ENCODE measurements at regions not wholly inside any gene's neighbourhood (a gene's known extent, or its start where the extent isn't known, plus 50 kb on each side); places are given as distances from the start of the nearest gene placed in this dataset.

DNA sequence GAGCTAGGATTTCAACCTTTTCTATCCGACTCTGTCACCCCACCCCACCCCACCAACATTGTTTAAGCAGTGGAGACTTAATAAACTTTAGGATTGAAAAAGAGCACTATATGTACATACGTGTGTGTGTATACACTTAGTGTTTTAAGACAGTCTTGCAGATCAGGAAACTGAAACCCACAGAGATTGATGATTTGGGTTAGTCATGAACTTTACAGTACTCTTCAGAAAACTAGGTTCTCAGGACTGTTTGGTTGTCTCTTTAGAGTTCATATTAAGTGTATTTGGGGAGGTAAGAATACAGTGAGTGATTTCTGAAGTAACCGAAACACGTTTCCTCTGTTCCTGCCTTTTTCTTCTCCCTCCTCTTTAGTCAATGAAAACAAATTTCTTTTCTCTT is 1043.1 kb downstream of the TLE1 start:
- TF ChIP-seq, protein P1, sequence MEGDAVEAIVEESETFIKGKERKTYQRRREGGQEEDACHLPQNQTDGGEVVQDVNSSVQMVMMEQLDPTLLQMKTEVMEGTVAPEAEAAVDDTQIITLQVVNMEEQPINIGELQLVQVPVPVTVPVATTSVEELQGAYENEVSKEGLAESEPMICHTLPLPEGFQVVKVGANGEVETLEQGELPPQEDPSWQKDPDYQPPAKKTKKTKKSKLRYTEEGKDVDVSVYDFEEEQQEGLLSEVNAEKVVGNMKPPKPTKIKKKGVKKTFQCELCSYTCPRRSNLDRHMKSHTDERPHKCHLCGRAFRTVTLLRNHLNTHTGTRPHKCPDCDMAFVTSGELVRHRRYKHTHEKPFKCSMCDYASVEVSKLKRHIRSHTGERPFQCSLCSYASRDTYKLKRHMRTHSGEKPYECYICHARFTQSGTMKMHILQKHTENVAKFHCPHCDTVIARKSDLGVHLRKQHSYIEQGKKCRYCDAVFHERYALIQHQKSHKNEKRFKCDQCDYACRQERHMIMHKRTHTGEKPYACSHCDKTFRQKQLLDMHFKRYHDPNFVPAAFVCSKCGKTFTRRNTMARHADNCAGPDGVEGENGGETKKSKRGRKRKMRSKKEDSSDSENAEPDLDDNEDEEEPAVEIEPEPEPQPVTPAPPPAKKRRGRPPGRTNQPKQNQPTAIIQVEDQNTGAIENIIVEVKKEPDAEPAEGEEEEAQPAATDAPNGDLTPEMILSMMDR (IDR thresholded peaks at IDR 0.05; ENCODE audit: insufficient read depth, low read length, poor library complexity, severe bottlenecking): no peak

DNA sequence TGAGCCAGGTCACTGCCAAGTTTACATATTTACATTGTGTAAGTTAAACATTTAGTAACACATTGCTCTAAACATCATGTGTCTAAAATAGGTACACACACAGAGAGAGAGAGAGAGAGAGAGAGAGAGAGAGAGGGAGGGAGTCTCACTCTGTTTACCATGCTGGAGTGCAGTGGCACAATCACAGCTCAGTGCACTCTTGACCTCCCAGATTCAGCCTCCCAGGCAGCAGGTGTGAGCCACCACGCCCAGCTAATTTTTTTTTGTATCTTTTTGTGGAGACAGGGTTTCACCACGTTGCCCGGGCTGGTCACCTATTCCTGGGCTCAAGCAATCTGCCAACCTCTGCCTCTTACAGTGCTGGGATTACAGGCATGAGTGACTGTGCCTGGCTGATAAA is 1045.3 kb downstream of the TLE1 start:
- Histone ChIP-seq H3K4me3 (ENCODE audit: low read depth, low read length) (no peak overlapping the region), H3K27me3 (ENCODE audit: control insufficient read depth, insufficient read depth, low read length) (no peaks in the 10 kb centered on the region), H3K36me3 (ENCODE audit: control insufficient read depth, insufficient read depth, low read length) (no peaks in the 10 kb centered on the region)
- DNase-seq (ENCODE audit: low read depth): no peak
- TF ChIP-seq, protein P1 (IDR thresholded peaks at IDR 0.05; ENCODE audit: insufficient read depth, low read length, poor library complexity, severe bottlenecking): no peak

More for the DNA sequence above, 1043.1 kb downstream of the TLE1 start:
- Histone ChIP-seq H3K36me3 (ENCODE audit: control insufficient read depth, insufficient read depth, low read length) (no peaks in the 10 kb centered on the region), H3K4me3 (ENCODE audit: low read depth, low read length) (no peak overlapping the region), H3K27me3 (ENCODE audit: control insufficient read depth, insufficient read depth, low read length) (no peaks in the 10 kb centered on the region)
- DNase-seq (ENCODE audit: low read depth): no peak

DNA sequence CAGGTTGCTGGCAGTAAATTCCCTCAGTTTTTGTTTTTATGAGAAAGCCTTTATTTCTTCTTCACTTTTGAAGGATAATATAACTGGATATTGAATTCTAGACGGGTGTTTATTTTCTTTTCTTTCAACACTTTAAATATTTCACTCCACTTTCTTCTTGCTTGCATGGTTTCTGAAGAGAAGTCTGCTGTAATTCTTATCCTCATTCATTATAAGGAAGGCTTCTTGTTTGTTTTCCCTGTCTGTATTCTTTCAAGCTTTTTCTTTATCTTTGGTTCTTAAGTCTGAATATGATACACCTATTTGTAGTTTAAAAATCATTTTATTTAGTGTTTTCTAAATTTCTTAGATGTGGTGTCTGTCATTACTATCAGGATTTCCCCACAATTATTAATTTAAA is 1054.3 kb downstream of the TLE1 start:
- no peaks in the 10 kb centered on the region for H3K27me3 ChIP-seq (ENCODE audit: control insufficient read depth, insufficient read depth, low read length)
- H3K4me3 ChIP-seq (ENCODE audit: low read depth, low read length): no peak overlapping the region
- TF ChIP-seq, protein P1 (IDR thresholded peaks at IDR 0.05; ENCODE audit: insufficient read depth, low read length, poor library complexity, severe bottlenecking): no peak
- DNase-seq (ENCODE audit: low read depth): no peak
- no peaks in the 10 kb centered on the region for H3K36me3 ChIP-seq (ENCODE audit: control insufficient read depth, insufficient read depth, low read length)

DNA sequence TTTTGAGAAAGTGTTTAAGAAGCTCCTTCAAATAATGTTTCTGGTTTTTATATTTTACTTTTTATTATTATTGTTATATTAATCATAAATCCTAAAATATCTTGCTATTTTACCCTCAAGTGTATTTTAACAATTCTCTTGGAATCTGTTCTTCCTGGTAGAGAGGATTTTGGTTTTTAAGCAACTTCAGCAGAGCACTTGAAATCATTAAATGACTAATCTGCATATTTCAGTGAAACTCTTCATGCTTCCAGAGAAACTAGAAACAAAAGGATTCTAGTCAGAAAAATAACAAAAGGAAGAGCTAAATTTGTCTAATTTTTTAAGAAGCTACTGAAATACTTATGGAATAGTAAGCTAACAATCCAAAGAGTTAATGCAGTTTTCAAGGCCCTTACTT is 1057.3 kb downstream of the TLE1 start:
- H3K27me3 ChIP-seq (ENCODE audit: control insufficient read depth, insufficient read depth, low read length): no peaks in the 10 kb centered on the region
- H3K36me3 ChIP-seq (ENCODE audit: control insufficient read depth, insufficient read depth, low read length): no peaks in the 10 kb centered on the region
- no peak overlapping the region for H3K4me3 ChIP-seq (ENCODE audit: low read depth, low read length)
- DNase-seq (ENCODE audit: low read depth): no peak
- TF ChIP-seq, protein P1 (IDR thresholded peaks at IDR 0.05; ENCODE audit: insufficient read depth, low read length, poor library complexity, severe bottlenecking): no peak

DNA sequence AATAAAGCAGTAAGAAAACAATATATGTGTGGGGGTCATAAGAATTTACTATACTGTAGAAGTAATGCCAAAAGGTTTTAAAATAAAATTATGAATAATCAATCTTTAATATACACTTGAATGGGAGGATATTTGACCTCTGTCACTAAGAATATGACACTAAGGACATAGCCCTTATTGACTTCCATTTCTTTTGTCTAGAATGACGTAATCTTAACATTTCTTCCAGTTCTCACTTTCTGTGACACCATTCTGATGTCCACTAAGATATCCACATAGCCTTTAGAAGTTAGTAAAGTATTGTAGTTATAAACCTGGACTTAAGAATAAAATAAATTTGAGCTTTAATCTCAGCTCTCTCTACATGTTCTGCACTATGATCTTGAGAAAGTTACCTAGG is 1050.7 kb downstream of the TLE4 start:
- TF ChIP-seq, protein P1 (IDR thresholded peaks at IDR 0.05; ENCODE audit: insufficient read depth, low read length, poor library complexity, severe bottlenecking): no peak
- no peak overlapping the region for H3K4me3 ChIP-seq (ENCODE audit: low read depth, low read length)
- no peaks in the 10 kb centered on the region for H3K27me3 ChIP-seq (ENCODE audit: control insufficient read depth, insufficient read depth, low read length)
- no peak for DNase-seq (ENCODE audit: low read depth)
- no peaks in the 10 kb centered on the region for H3K36me3 ChIP-seq (ENCODE audit: control insufficient read depth, insufficient read depth, low read length)

DNA sequence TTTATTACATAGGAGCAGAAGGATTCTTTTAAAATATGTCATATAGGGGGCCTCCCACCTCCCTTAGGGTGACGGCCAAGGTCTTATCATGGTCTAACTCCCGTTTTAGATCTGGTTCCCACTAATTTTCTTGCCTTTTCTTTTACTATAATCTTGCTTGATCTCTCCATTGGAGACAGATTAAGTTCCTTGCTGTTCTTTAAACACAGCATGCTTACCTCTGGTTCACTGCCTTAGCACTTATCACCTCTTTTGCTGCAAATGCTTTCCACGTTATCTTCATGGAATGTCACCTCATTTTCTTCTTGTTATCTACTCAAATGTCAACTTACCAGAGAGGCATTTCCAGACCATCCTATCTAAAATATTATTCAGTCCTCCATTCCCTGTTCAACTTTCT is 1047.6 kb downstream of the TLE4 start:
- DNase-seq (ENCODE audit: low read depth): no peak
- Histone ChIP-seq H3K27me3 (ENCODE audit: control insufficient read depth, insufficient read depth, low read length) (no peaks in the 10 kb centered on the region), H3K4me3 (ENCODE audit: low read depth, low read length) (no peak overlapping the region), H3K36me3 (ENCODE audit: control insufficient read depth, insufficient read depth, low read length) (no peaks in the 10 kb centered on the region)
- TF ChIP-seq, protein P1 (IDR thresholded peaks at IDR 0.05; ENCODE audit: insufficient read depth, low read length, poor library complexity, severe bottlenecking): no peak

Measured in kidney epithelial cell (primary cell).